Vagina (tissue), 2 donors: ENCODE measurements at regions not wholly inside any gene's neighbourhood (a gene's known extent, or its start where the extent isn't known, plus 50 kb on each side); places are given as distances from the start of the nearest gene placed in this dataset.

Source experiments
- DNase-seq, 2 donors: peaks; one replicate each; pipeline ENCODE4 v3.0.0-alpha.2; 2017; ENCODE audit errors: extremely low spot score in 2 of 2
- H3K27ac ChIP-seq: fragments of 200-600 bp; sonication (generic); one replicate; pipeline ENCODE4 v1.5.1; 2019
- H3K27me3 ChIP-seq: fragments of 200-600 bp; sonication (generic); one replicate; pipeline ENCODE4 v1.5.1; 2019
- H3K36me3 ChIP-seq, 2 donors: fragments of 200-600 bp; sonication (generic); one replicate each; pipeline ENCODE4 v1.5.1; 2017 to 2019
- H3K4me1 ChIP-seq: fragments of 200-600 bp; sonication (generic); one replicate; pipeline ENCODE4 v1.5.1; 2019
- H3K4me3 ChIP-seq, 2 donors: fragments of 200-600 bp; sonication (generic); 1 replicate in 1 of 2; 2 replicates in 1 of 2; pipeline ENCODE4 v1.5.1; 2016 to 2019
- H3K9me3 ChIP-seq: fragments of 200-600 bp; sonication (generic); one replicate; pipeline ENCODE4 v1.5.1; 2019
- POLR2A ChIP-seq, 2 donors: fragments of 450-650 bp; IDR thresholded peaks; one replicate each; pipeline ENCODE4 v1.6.1; 2017; ENCODE audit warnings: antibody characterized with exemption in 2 of 2, mild to moderate bottlenecking in 2 of 2, moderate library complexity in 2 of 2
- POLR2AphosphoS5 ChIP-seq, 2 donors: sonication (generic); formaldehyde crosslinking; IDR thresholded peaks; one replicate each; pipeline ENCODE4 v1.9.0; 2017; ENCODE audit warnings: antibody characterized with exemption in 2 of 2, mild to moderate bottlenecking in 2 of 2, low read depth in 1 of 2; ENCODE audit not compliant: insufficient read depth in 1 of 2
- intact Hi-C: fragments of 100-400 bp; cut with DNase I; formaldehyde crosslinking; loops from one replicate; pipeline ENCODE4 v1.15.1; 2023
- TF ChIP-seq, protein P1 (sequence below), 3 experiments: fragments of 450-650 bp in 2 of 3; fragments of 200-600 bp in 1 of 3; sonication (generic) in 1 of 3; IDR thresholded peaks; one replicate each; pipeline ENCODE4 v1.5.1; 2017 to 2019; ENCODE audit warnings: antibody characterized with exemption in 3 of 3, mild to moderate bottlenecking in 2 of 3, moderate library complexity in 2 of 3

DNA sequence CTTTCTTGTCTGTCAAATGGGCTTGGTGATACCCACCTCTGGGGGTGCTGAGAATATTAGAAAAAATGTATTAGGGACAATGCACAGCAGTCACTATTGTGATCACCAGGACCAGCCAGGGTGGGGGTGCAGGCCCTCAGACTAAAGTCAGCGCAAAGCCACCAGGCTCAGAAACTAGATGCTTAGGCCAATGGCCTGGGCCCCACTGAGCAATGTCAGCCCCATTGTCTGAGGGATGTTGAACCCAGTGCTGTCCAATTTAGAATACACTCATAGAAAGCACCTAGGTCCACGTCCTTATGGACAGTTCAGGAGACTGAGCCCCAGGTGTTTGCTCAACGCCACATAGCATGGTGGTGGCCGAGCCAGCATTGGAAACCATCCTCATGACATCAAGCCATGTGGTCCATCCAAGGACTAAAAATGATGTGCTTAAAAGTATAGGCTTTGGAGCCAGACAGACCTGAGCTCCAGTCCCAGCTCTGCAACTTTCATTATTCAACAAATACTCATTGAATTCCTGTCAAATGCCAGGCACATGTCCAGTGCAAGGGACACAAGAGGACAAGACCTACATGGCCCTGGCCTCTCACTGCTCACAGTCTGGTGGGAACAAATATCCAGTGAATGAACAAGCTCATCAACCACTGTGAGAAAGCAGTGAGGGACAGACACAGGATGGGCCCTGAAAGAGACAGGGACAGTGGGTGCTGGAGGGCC is 273.8 kb downstream of the MATN1 start:
- no peaks in the 10 kb centered on the region for H3K4me1 ChIP-seq
- no peaks in the 10 kb centered on the region for H3K36me3 ChIP-seq
- DNase-seq = peak; percentile 44 to 61
- H3K4me3 ChIP-seq = no peak overlapping the region
- H3K27ac ChIP-seq = no peak overlapping the region
- H3K9me3 ChIP-seq = no peaks in the 10 kb centered on the region
- intact Hi-C loops = no loop called here
- no peak for TF ChIP-seq POLR2AphosphoS5 (IDR thresholded peaks at IDR 0.05; ENCODE audit: insufficient read depth in 1 of 2, low read depth in 1 of 2)
- TF ChIP-seq, protein P1, sequence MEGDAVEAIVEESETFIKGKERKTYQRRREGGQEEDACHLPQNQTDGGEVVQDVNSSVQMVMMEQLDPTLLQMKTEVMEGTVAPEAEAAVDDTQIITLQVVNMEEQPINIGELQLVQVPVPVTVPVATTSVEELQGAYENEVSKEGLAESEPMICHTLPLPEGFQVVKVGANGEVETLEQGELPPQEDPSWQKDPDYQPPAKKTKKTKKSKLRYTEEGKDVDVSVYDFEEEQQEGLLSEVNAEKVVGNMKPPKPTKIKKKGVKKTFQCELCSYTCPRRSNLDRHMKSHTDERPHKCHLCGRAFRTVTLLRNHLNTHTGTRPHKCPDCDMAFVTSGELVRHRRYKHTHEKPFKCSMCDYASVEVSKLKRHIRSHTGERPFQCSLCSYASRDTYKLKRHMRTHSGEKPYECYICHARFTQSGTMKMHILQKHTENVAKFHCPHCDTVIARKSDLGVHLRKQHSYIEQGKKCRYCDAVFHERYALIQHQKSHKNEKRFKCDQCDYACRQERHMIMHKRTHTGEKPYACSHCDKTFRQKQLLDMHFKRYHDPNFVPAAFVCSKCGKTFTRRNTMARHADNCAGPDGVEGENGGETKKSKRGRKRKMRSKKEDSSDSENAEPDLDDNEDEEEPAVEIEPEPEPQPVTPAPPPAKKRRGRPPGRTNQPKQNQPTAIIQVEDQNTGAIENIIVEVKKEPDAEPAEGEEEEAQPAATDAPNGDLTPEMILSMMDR (IDR thresholded peaks at IDR 0.05) = no peak
- TF ChIP-seq POLR2A (IDR thresholded peaks at IDR 0.05) = no peak
- H3K27me3 ChIP-seq = no peaks in the 10 kb centered on the region

- Histone ChIP-seq H3K4me1 (no peaks in the 10 kb centered on the region), H3K9me3 (no peaks in the 10 kb centered on the region), H3K4me3 (no peak overlapping the region), H3K27ac (no peak overlapping the region), H3K36me3 (no peaks in the 10 kb centered on the region), H3K27me3 (no peaks in the 10 kb centered on the region)
- intact Hi-C loops = no loop called here
- TF ChIP-seq, protein P1 (IDR thresholded peaks at IDR 0.05) = no peak
- TF ChIP-seq POLR2A (IDR thresholded peaks at IDR 0.05) = no peak
- no peak for TF ChIP-seq POLR2AphosphoS5 (IDR thresholded peaks at IDR 0.05; ENCODE audit: insufficient read depth in 1 of 2, low read depth in 1 of 2)
- peak in 1 of 2 donors; percentile 32 for DNase-seq
Measured at GRCh38 chr1:30449003-30449402, 274.4 kb downstream of the MATN1 start.

GRCh38 chr1:30447701-30448100 is 275.7 kb downstream of the MATN1 start:
- Histone ChIP-seq H3K36me3 (no peaks in the 10 kb centered on the region), H3K27ac (no peak overlapping the region), H3K27me3 (no peaks in the 10 kb centered on the region), H3K9me3 (no peaks in the 10 kb centered on the region), H3K4me3 (no peak overlapping the region), H3K4me1 (no peaks in the 10 kb centered on the region)
- intact Hi-C loops = no loop called here
- DNase-seq = peak; percentile 6 to 85
- no peak for TF ChIP-seq POLR2AphosphoS5 (IDR thresholded peaks at IDR 0.05; ENCODE audit: insufficient read depth in 1 of 2, low read depth in 1 of 2)
- TF ChIP-seq, protein P1 (IDR thresholded peaks at IDR 0.05) = no peak
- no peak for TF ChIP-seq POLR2A (IDR thresholded peaks at IDR 0.05)

DNA sequence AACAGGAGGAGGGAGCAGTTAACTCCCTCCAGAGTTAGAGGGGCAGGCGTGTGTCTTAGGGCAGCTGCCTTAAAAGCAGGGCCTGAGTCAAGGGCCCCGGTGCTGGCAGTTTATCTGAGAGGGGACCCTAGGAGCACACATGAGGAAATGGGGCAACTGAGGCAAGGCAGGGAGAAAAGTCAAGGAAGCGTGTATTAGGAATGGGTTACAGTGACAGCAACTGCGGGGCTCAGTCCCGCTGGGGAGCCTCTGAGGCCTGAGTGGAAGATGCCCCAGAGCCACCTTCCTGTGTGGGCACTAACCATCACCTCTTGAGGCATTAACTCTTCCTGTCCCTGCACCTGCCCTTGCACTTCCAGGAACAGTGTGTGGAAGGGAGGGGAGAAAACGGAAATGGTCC is 276.3 kb downstream of the MATN1 start:
- H3K27me3 ChIP-seq = no peaks in the 10 kb centered on the region
- no peak overlapping the region for H3K27ac ChIP-seq
- intact Hi-C loops = no loop called here
- no peaks in the 10 kb centered on the region for H3K4me1 ChIP-seq
- DNase-seq = peak; percentile 47 to 58
- H3K4me3 ChIP-seq = no peak overlapping the region
- H3K36me3 ChIP-seq = no peaks in the 10 kb centered on the region
- no peaks in the 10 kb centered on the region for H3K9me3 ChIP-seq
- TF ChIP-seq POLR2AphosphoS5 (IDR thresholded peaks at IDR 0.05; ENCODE audit: insufficient read depth in 1 of 2, low read depth in 1 of 2) (no peak), POLR2A (IDR thresholded peaks at IDR 0.05) (no peak)
- TF ChIP-seq, protein P1 (IDR thresholded peaks at IDR 0.05) = no peak

DNA sequence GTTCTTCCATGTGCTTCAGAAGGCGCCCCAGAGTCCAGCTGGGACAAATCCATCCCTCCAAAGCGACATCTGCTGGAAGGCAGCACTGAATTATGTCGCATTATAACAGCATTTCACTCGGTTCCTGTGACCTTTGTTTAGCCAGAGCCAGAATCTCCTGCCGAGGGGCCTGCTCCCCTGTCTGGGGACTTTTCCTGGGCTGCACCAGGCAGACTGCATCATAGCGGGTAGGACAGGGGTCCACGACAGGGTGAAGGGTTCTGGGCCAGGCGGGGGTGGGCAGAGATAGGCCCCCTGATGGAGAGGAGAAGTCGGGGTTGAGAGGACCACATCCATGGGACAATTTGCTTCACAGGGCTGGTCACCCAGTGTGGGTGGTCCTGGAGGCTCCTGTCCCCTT is 276.9 kb downstream of the MATN1 start:
- no peak for TF ChIP-seq POLR2AphosphoS5 (IDR thresholded peaks at IDR 0.05; ENCODE audit: insufficient read depth in 1 of 2, low read depth in 1 of 2)
- TF ChIP-seq, protein P1 (IDR thresholded peaks at IDR 0.05) = no peak
- no peak for TF ChIP-seq POLR2A (IDR thresholded peaks at IDR 0.05)
- peak; percentile 58 to 72 for DNase-seq
- Histone ChIP-seq H3K36me3 (no peaks in the 10 kb centered on the region), H3K9me3 (no peaks in the 10 kb centered on the region), H3K4me1 (no peaks in the 10 kb centered on the region), H3K4me3 (no peak overlapping the region), H3K27ac (no peak overlapping the region), H3K27me3 (no peaks in the 10 kb centered on the region)
- intact Hi-C loops = no loop called here
